H1 (cell line): ENCODE measurements at regions not wholly inside any gene's neighbourhood (a gene's known extent, or its start where the extent isn't known, plus 50 kb on each side); places are given as distances from the start of the nearest gene placed in this dataset.

Experiments used
- ATF3 ChIP-seq: IDR thresholded peaks from 2 replicates; pipeline ENCODE4 v1.6.1; 2011; ENCODE audit warnings: low read depth, mild to moderate bottlenecking, low read length; ENCODE audit not compliant: insufficient read depth
- CTCF ChIP-seq, 3 experiments: IDR thresholded peaks; 1 replicate in 2 of 3; 2 replicates in 1 of 3; pipeline versions ENCODE4 v1.5.1 to v1.6.1; 2011; ENCODE audit warnings: low read length in 3 of 3, mild to moderate bottlenecking in 3 of 3, inconsistent platforms in 2 of 3, low read depth in 1 of 3, moderate library complexity in 1 of 3; ENCODE audit not compliant: insufficient read depth in 1 of 3; ENCODE audit errors: control extremely low read depth in 1 of 3
- EP300 ChIP-seq, 2 experiments: IDR thresholded peaks; 1 replicate in 1 of 2; 2 replicates in 1 of 2; pipeline ENCODE4 v1.6.1; 2011 to 2012; ENCODE audit warnings: low read depth in 2 of 2, low read length in 2 of 2, mild to moderate bottlenecking in 2 of 2, borderline replicate concordance in 1 of 2, inconsistent platforms in 1 of 2, moderate library complexity in 1 of 2
- GABPA ChIP-seq: IDR thresholded peaks from 2 replicates; pipeline ENCODE4 v1.6.1; 2011; ENCODE audit warnings: mild to moderate bottlenecking, low read length, moderate library complexity, borderline replicate concordance; ENCODE audit not compliant: insufficient read depth
- JUND ChIP-seq: IDR thresholded peaks from 2 replicates; pipeline ENCODE4 v1.6.1; 2011; ENCODE audit warnings: mild to moderate bottlenecking, improper control_type of control experiment, low read length
- NANOG ChIP-seq: IDR thresholded peaks from 2 replicates; pipeline ENCODE4 v1.6.1; 2011; ENCODE audit warnings: low read length, low read depth, mild to moderate bottlenecking, inconsistent platforms; ENCODE audit not compliant: insufficient read depth, poor library complexity, severe bottlenecking
- TAF7 ChIP-seq: optimal IDR thresholded peaks from 2 replicates; pipeline ENCODE3; 2011; ENCODE audit warnings: low read depth, mild to moderate bottlenecking, inconsistent platforms, low read length, moderate library complexity, borderline replicate concordance
- USF2 ChIP-seq: IDR thresholded peaks from 2 replicates; pipeline ENCODE4 v1.6.1; 2011; ENCODE audit warnings: low read length, improper control_type of control experiment
- YY1 ChIP-seq: IDR thresholded peaks from 2 replicates; pipeline ENCODE4 v1.6.1; 2011; ENCODE audit warnings: low read depth, mild to moderate bottlenecking, low read length

- TF ChIP-seq CTCF (IDR thresholded peaks at IDR 0.05; ENCODE audit: control extremely low read depth in 1 of 3, insufficient read depth in 1 of 3, low read depth in 1 of 3, low read length in 3 of 3) (no peak), TAF7 (no peak), JUND (no peak), EP300 (IDR thresholded peaks at IDR 0.05; ENCODE audit: borderline replicate concordance in 1 of 2, low read depth in 2 of 2, low read length in 2 of 2) (no peak), GABPA (no peak), ATF3 (no peak), NANOG (no peak), YY1 (no peak), USF2 (no peak)
These were observed 57.8 kb upstream of the ITM2B start (continued) for GRCh38 chr13:48175185-48175584.
